NCI-H2227 treated with DMSO at 0.1 percent for 48 hours (cell line): ENCODE measurements at regions not wholly inside any gene's neighbourhood (a gene's known extent, or its start where the extent isn't known, plus 50 kb on each side); places are given as distances from the start of the nearest gene placed in this dataset.
"Not testable (repeated sequence)": the region's sequence is repeated elsewhere in the genome, so short reads cannot be mapped to it uniquely, and the experiment has no call there.

ENCODE experiments used
- DNase-seq: peaks from one replicate; lab custom pipeline; 2025; lab: John Stamatoyannopoulos, UW

GRCh38 chr15:26125664-26126063 is 262.5 kb upstream of the ATP10A start:
- no peak for DNase-seq

GRCh38 chr15:26119322-26119721 is 256.2 kb upstream of the ATP10A start:
- DNase-seq = no peak

GRCh38 chr15:26115229-26115943 is 252.3 kb upstream of the ATP10A start:
- DNase-seq = no peak

- not testable (repeated sequence) for DNase-seq
Observed at GRCh38 chr15:26114128-26114527, 251.0 kb upstream of the ATP10A start.

- DNase-seq = no peak
Observed at GRCh38 chr15:26113296-26113695, 250.2 kb upstream of the ATP10A start.

GRCh38 chr15:26109203-26109602 is 246.1 kb upstream of the ATP10A start:
- no peak for DNase-seq

- DNase-seq = no peak
Observed at GRCh38 chr15:26106556-26106955, 243.4 kb upstream of the ATP10A start.

GRCh38 chr15:26103002-26103404 is 239.9 kb upstream of the ATP10A start:
- DNase-seq = no peak

- no peak for DNase-seq
Observed at GRCh38 chr15:26102365-26102764, 239.2 kb upstream of the ATP10A start.

- no peak for DNase-seq
Observed at GRCh38 chr15:26101443-26101842, 238.3 kb upstream of the ATP10A start.

GRCh38 chr15:26098801-26099200 is 235.7 kb upstream of the ATP10A start:
- no peak for DNase-seq

GRCh38 chr15:26097216-26097615 is 234.1 kb upstream of the ATP10A start:
- no peak for DNase-seq

GRCh38 chr15:26096581-26096980 is 233.5 kb upstream of the ATP10A start:
- DNase-seq = no peak

GRCh38 chr15:26095710-26096330 is 232.7 kb upstream of the ATP10A start:
- DNase-seq = no peak

- no peak for DNase-seq
Observed at GRCh38 chr15:26091184-26091583, 228.1 kb upstream of the ATP10A start.

GRCh38 chr15:26087881-26088280 is 224.8 kb upstream of the ATP10A start:
- no peak for DNase-seq

- no peak for DNase-seq
Observed at GRCh38 chr15:26087395-26087794, 224.3 kb upstream of the ATP10A start.

- no peak for DNase-seq
Observed at GRCh38 chr15:26084771-26085170, 221.6 kb upstream of the ATP10A start.

- no peak for DNase-seq
Observed at GRCh38 chr15:26083896-26084295, 220.8 kb upstream of the ATP10A start.

GRCh38 chr15:26083457-26083856 is 220.3 kb upstream of the ATP10A start:
- no peak for DNase-seq

- DNase-seq = peak; percentile 94
Observed at GRCh38 chr15:26082221-26083109, 219.3 kb upstream of the ATP10A start.

- no peak for DNase-seq
Observed at GRCh38 chr15:26081758-26082220, 218.7 kb upstream of the ATP10A start.

GRCh38 chr15:26075770-26076169 is 212.6 kb upstream of the ATP10A start:
- DNase-seq = no peak
